Neuronal stem cell (in vitro differentiated cells): ENCODE measurements at regions not wholly inside any gene's neighbourhood (a gene's known extent, or its start where the extent isn't known, plus 50 kb on each side); places are given as distances from the start of the nearest gene placed in this dataset.

ENCODE experiments used
- DNase-seq: peaks from one replicate; pipeline ENCODE4 v3.0.0-alpha.2; 2013; ENCODE audit warnings: low spot score
- H2AFZ ChIP-seq: one replicate; pipeline ENCODE4 v1.6.1; 2013; ENCODE audit warnings: mild to moderate bottlenecking, low read length, inconsistent platforms
- H2AK5ac ChIP-seq: 2 replicates; pipeline ENCODE4 v1.6.1; 2013; ENCODE audit warnings: low read depth, mild to moderate bottlenecking, inconsistent platforms, low read length, moderate library complexity, mixed read lengths
- H2BK120ac ChIP-seq: 2 replicates; pipeline ENCODE4 v1.6.1; 2013; ENCODE audit warnings: low read depth, mild to moderate bottlenecking, inconsistent platforms, low read length, moderate library complexity, mixed read lengths
- H2BK12ac ChIP-seq: one replicate; pipeline ENCODE4 v1.6.1; 2013; ENCODE audit warnings: low read length, inconsistent platforms
- H2BK15ac ChIP-seq: 2 replicates; pipeline ENCODE4 v1.6.1; 2013; ENCODE audit warnings: mild to moderate bottlenecking, low read length, inconsistent platforms, mixed read lengths
- H2BK5ac ChIP-seq: one replicate; pipeline ENCODE4 v1.6.1; 2013; ENCODE audit warnings: inconsistent platforms, mild to moderate bottlenecking, low read length, moderate library complexity
- H3K14ac ChIP-seq: one replicate; pipeline ENCODE4 v1.6.1; 2013; ENCODE audit warnings: low read length, inconsistent platforms
- H3K18ac ChIP-seq: 2 replicates; pipeline ENCODE4 v1.6.1; 2013; ENCODE audit warnings: low read length, inconsistent platforms
- H3K23ac ChIP-seq: 2 replicates; pipeline ENCODE4 v1.6.1; 2013; ENCODE audit warnings: low read depth, mild to moderate bottlenecking, mixed read lengths, low read length, inconsistent platforms; ENCODE audit not compliant: poor library complexity
- H3K27ac ChIP-seq: replicated peaks from 3 replicates; pipeline ENCODE4 v1.5.1; 2013; ENCODE audit warnings: low read length, inconsistent platforms
- H3K27me3 ChIP-seq, 3 experiments: 2 replicates each; pipeline ENCODE4 v1.6.1; 2013; ENCODE audit warnings: low read length in 3 of 3, mild to moderate bottlenecking in 2 of 3, inconsistent platforms in 1 of 3, low read depth in 1 of 3, mixed read lengths in 1 of 3, moderate library complexity in 1 of 3; ENCODE audit not compliant: control insufficient read depth in 3 of 3, insufficient read depth in 3 of 3
- H3K36me3 ChIP-seq, 2 donors: replicated peaks in 1 of 2; 2 replicates each; pipeline ENCODE4 v1.6.1; 2013; ENCODE audit warnings: low read length in 2 of 2; ENCODE audit not compliant: control insufficient read depth in 2 of 2, insufficient read depth in 2 of 2
- H3K4ac ChIP-seq: 2 replicates; pipeline ENCODE4 v1.6.1; 2013; ENCODE audit warnings: inconsistent platforms, mild to moderate bottlenecking, low read length, moderate library complexity
- H3K4me1 ChIP-seq, 2 donors: 1 replicate in 1 of 2; 2 replicates in 1 of 2; pipeline ENCODE4 v1.6.1; 2013; ENCODE audit warnings: low read length in 2 of 2, low read depth in 1 of 2; ENCODE audit not compliant: control insufficient read depth in 2 of 2, insufficient read depth in 1 of 2
- H3K4me2 ChIP-seq: one replicate; pipeline ENCODE4 v1.6.1; 2013; ENCODE audit warnings: mild to moderate bottlenecking, low read length, inconsistent platforms; ENCODE audit not compliant: insufficient read depth, poor library complexity, severe bottlenecking
- H3K4me3 ChIP-seq, 2 donors: 2 replicates each; pipeline ENCODE4 v1.5.1; 2013; ENCODE audit warnings: low read length in 2 of 2, mild to moderate bottlenecking in 2 of 2, inconsistent platforms in 1 of 2, moderate library complexity in 1 of 2
- H3K79me1 ChIP-seq: one replicate; pipeline ENCODE4 v1.6.1; 2013; ENCODE audit warnings: low read depth, mild to moderate bottlenecking, inconsistent platforms, low read length, moderate library complexity
- H3K9ac ChIP-seq: one replicate; pipeline ENCODE4 v1.6.1; 2013; ENCODE audit warnings: mild to moderate bottlenecking, low read depth, low read length, inconsistent platforms; ENCODE audit not compliant: poor library complexity
- H3K9me3 ChIP-seq, 2 donors: replicated peaks in 1 of 2; 2 replicates each; pipeline versions ENCODE3 to v1.6.1; 2013; ENCODE audit warnings: low read length in 2 of 2, mild to moderate bottlenecking in 2 of 2, inconsistent platforms in 1 of 2, low read depth in 1 of 2, mixed read lengths in 1 of 2, moderate library complexity in 1 of 2; ENCODE audit not compliant: control insufficient read depth in 2 of 2, insufficient read depth in 1 of 2
- H4K8ac ChIP-seq: one replicate; pipeline ENCODE4 v1.6.1; 2013; ENCODE audit warnings: low read depth, mild to moderate bottlenecking, inconsistent platforms, low read length, moderate library complexity
- H4K91ac ChIP-seq: one replicate; pipeline ENCODE4 v1.6.1; 2013; ENCODE audit warnings: low read length, low read depth, mild to moderate bottlenecking, inconsistent platforms; ENCODE audit not compliant: poor library complexity
- WGBS, 2 donors: extraction: QIAGEN DNeasy Blood & Tissue Kit; methylation state at CpG; one replicate each; pipeline ENCODE4 v1.1.7; 2013; ENCODE audit warnings: missing lambda C conversion rate in 2 of 2, mixed read lengths in 1 of 2; ENCODE audit not compliant: insufficient read length in 2 of 2, insufficient replicate concordance in 1 of 2; ENCODE audit errors: extremely low coverage in 2 of 2; 5-methylcytosine and 5-hydroxymethylcytosine counted together

DNA sequence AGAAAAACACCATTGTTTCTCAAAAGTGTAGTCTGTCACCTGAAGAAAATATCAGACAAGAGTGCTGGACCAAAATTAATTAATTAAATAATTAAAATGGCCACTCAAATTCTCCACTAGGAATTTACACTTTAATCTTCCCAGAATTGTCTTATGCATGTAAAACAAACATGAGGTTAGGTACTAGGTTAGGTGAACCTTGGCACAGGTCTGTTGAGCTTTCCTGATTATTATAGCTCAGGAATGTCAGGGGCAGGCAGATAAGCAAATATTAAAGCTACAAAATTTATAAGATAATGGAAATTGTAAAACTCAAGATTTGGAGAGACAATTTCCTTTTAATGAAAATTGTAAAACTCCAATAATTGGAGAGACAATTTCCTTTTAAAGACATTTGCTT, 253.2 kb downstream of the BMP4 start:
- H3K4ac ChIP-seq, result no peak overlapping the region
- no peak for DNase-seq
- no peak overlapping the region for H3K9ac ChIP-seq
- H4K91ac ChIP-seq, result no peak overlapping the region
- H3K79me1 ChIP-seq, result no peaks in the 10 kb centered on the region
- no peaks in the 10 kb centered on the region for H3K27me3 ChIP-seq
- no peak overlapping the region for H2BK15ac ChIP-seq
- H3K27ac ChIP-seq, result no peak overlapping the region
- H3K36me3 ChIP-seq, result no peaks in the 10 kb centered on the region
- no peak overlapping the region for H3K4me2 ChIP-seq
- no peaks in the 10 kb centered on the region for H3K9me3 ChIP-seq
- no peak overlapping the region for H2BK120ac ChIP-seq
- no peak overlapping the region for H2AFZ ChIP-seq
- H3K4me3 ChIP-seq, result no peak overlapping the region
- H3K18ac ChIP-seq, result no peak overlapping the region
- no peak overlapping the region for H4K8ac ChIP-seq
- no peaks in the 10 kb centered on the region for H3K4me1 ChIP-seq
- H3K14ac ChIP-seq, result no peak overlapping the region
- H3K23ac ChIP-seq, result no peak overlapping the region
- no peak overlapping the region for H2BK12ac ChIP-seq
- no peak overlapping the region for H2AK5ac ChIP-seq
- no peak overlapping the region for H2BK5ac ChIP-seq

DNA sequence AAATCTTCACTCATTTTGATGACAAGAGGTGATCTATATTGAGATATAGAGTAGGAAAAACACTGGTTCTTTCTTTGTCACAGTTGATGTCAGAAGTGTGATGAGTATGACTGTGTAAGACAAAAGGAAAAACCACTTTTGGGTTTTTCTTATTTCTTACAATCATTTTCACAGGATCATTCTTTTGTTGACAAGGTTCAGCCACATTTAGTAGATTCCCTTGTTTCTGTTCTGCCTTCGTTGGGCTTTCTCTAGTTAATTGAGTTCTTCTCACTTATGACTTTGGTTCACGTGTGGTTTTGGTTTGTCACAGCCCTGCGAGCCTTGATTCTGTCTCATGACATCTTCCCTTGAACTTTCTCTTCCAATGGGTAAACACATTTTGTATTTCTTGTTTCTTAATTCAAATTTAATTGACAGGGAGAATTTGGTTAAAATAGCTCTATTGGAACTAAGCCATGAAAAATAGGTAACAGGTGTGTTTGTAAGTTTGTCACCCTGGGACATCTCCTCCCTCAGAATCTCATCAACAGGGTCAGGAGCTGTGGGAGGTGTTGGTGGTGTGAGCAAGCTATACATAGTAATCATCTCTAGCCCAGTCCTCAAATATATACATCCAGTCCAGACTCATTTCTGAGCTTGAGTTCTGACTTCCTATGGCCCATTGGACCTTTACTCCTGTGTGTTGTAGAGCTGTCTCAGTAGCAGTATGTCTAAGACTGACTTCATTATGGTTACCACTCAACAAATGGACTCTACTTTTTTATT, 255.3 kb downstream of the BMP4 start:
- Histone ChIP-seq H3K9ac (no peak overlapping the region), H3K9me3 (no peaks in the 10 kb centered on the region), H3K4me2 (no peak overlapping the region), H3K27me3 (no peaks in the 10 kb centered on the region), H3K4me3 (no peak overlapping the region), H3K4ac (no peak overlapping the region), H3K79me1 (no peaks in the 10 kb centered on the region), H3K4me1 (no peaks in the 10 kb centered on the region), H4K91ac (no peak overlapping the region), H2BK15ac (no peak overlapping the region), H4K8ac (no peak overlapping the region), H2BK120ac (no peak overlapping the region), H2BK12ac (no peak overlapping the region), H3K36me3 (no peaks in the 10 kb centered on the region), H2BK5ac (no peak overlapping the region), H3K27ac (no peak overlapping the region), H2AFZ (no peak overlapping the region), H3K23ac (no peak overlapping the region), H2AK5ac (no peak overlapping the region), H3K18ac (no peak overlapping the region), H3K14ac (no peak overlapping the region)
- WGBS, 2 donors, result no CpG with 5 or more reads among the region's 3 CpGs
- DNase-seq, result no peak

DNA sequence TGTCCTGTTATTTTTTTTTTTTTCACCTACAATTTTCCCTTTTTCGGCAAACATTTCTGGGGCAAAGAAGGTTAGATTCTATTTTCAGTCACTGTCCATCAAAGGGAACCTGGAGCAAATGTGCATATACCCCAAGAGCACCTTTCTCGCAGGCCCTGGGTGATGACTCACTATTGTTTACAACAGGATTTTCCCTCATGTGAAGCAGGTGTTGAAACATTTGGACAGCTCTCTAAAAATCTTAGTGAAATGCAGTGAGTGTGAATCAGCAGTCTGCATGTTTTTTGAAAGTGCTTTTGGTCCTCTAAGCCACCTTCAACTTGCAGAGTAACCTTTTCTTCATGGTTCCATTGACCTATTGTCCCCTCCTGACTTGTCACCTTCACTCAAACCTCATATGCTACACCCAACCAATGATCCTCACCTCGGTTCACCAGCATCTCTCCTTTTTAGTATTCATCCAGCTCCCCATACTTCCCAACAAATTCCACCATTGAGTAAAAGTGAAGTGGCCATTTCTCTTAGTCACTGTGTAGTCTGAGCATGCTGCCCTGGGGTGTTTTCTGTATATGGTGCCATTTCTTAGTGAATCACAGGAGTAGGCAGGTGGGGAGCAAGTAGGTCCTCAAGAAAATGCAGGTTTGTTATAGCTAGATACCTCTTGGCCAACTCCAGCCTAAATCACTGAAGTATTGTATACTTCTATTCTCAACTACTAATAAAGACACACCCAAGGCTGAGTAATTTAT, 260.2 kb downstream of the BMP4 start:
- no peak overlapping the region for H2BK120ac ChIP-seq
- no CpG with 5 or more reads among the region's 3 CpGs for WGBS, 2 donors
- no peaks in the 10 kb centered on the region for H3K79me1 ChIP-seq
- H3K27me3 ChIP-seq, result no peaks in the 10 kb centered on the region
- no peak overlapping the region for H2AFZ ChIP-seq
- H3K18ac ChIP-seq, result no peak overlapping the region
- no peak overlapping the region for H3K4me3 ChIP-seq
- no peak overlapping the region for H2AK5ac ChIP-seq
- H4K91ac ChIP-seq, result no peak overlapping the region
- H3K4me1 ChIP-seq, result peaks cover 0 to 5% of the 10 kb centered on the region in 2 donors
- no peak for DNase-seq
- H2BK12ac ChIP-seq, result no peak overlapping the region
- H2BK15ac ChIP-seq, result no peak overlapping the region
- H4K8ac ChIP-seq, result no peak overlapping the region
- H3K9me3 ChIP-seq, result no peaks in the 10 kb centered on the region
- H3K4me2 ChIP-seq, result no peak overlapping the region
- H2BK5ac ChIP-seq, result no peak overlapping the region
- H3K14ac ChIP-seq, result no peak overlapping the region
- no peaks in the 10 kb centered on the region for H3K36me3 ChIP-seq
- no peak overlapping the region for H3K23ac ChIP-seq
- H3K4ac ChIP-seq, result no peak overlapping the region
- H3K27ac ChIP-seq, result no peak overlapping the region
- H3K9ac ChIP-seq, result no peak overlapping the region

DNA sequence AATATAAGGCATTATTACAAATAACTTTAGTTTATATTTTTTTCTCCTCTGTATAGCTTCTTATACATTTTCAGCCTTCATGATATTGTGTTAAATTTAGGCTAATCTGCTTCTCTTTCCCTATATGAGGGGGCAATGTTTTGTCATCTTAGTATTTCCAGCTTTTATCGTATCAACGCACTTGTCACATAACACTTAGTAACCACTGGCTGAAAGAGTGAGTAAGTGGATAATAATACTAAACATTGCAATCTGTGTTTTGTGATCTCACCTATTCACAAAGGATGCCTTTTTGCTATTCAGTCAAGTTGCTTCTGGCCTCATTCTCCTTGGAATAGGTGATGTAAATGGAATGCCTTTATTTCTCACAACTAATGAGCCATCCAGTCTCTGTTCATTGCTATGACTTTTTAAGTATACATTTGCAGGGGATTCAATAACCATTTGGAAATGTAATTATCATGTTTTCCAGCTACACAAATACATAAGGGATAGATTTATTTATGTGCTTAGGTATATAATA, 260.9 kb downstream of the BMP4 start:
- H2AFZ ChIP-seq, result no peak overlapping the region
- no peak overlapping the region for H3K4me2 ChIP-seq
- H4K8ac ChIP-seq, result no peak overlapping the region
- WGBS, 2 donors, result no CpG with 5 or more reads among the region's 2 CpGs
- no peak overlapping the region for H4K91ac ChIP-seq
- H3K4me1 ChIP-seq, result peaks cover 0 to 5% of the 10 kb centered on the region in 2 donors
- H2BK5ac ChIP-seq, result no peak overlapping the region
- no peaks in the 10 kb centered on the region for H3K36me3 ChIP-seq
- H3K23ac ChIP-seq, result no peak overlapping the region
- no peaks in the 10 kb centered on the region for H3K9me3 ChIP-seq
- no peak overlapping the region for H2BK120ac ChIP-seq
- H2BK12ac ChIP-seq, result no peak overlapping the region
- no peaks in the 10 kb centered on the region for H3K27me3 ChIP-seq
- no peak overlapping the region for H3K14ac ChIP-seq
- no peaks in the 10 kb centered on the region for H3K79me1 ChIP-seq
- no peak overlapping the region for H2AK5ac ChIP-seq
- no peak overlapping the region for H2BK15ac ChIP-seq
- H3K4me3 ChIP-seq, result no peak overlapping the region
- H3K18ac ChIP-seq, result no peak overlapping the region
- no peak overlapping the region for H3K27ac ChIP-seq
- H3K4ac ChIP-seq, result no peak overlapping the region
- no peak overlapping the region for H3K9ac ChIP-seq
- no peak for DNase-seq
